ENCODE measurements at regions not wholly inside any gene's neighbourhood (a gene's known extent, or its start where the extent isn't known, plus 50 kb on each side); places are given as distances from the start of the nearest gene placed in this dataset.
"Not testable (repeated sequence)": the region's sequence is repeated elsewhere in the genome, so short reads cannot be mapped to it uniquely, and the experiment has no call there.

- ChIA-PET CTCF (no interaction called here), POLR2A (no interaction called here)
- Histone ChIP-seq H3K4me3 (ENCODE audit: low read depth, low read length) (no peak overlapping the region), H3K27me3 (ENCODE audit: control insufficient read depth, insufficient read depth, low read length) (no peaks in the 10 kb centered on the region), H3K36me3 (ENCODE audit: control insufficient read depth, insufficient read depth, low read length) (no peaks in the 10 kb centered on the region)
- TF ChIP-seq CTCF (IDR thresholded peaks at IDR 0.05; ENCODE audit: insufficient read depth, low read depth, low read length), result no peak
- no peak for DNase-seq (ENCODE audit: low read depth)
Observed at GRCh38 chr6:167481307-167481926, 156.5 kb downstream of the TTLL2 start.

DNA sequence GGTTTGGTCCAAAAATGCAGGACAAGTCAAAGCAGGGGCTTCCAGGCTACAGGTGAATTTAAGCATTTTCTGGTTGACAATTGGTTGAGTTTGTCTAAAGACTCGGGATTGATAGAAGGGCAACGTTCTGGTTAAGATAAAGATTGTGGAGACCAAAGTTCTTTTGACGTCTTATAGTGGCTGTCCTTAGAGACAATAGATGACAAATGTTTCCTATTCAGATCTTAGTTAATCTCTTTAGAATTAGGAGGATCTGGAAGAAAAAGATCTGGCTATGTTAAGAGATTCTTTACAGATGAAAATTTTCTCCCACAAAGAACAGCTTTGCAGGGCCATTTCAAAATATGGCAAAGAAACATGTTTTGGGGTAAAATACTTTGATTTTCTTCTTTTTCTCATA is 157.9 kb downstream of the TTLL2 start:
- CTCF ChIA-PET; POLR2A ChIA-PET; H3K27me3 ChIP-seq (ENCODE audit: control insufficient read depth, insufficient read depth, low read length); DNase-seq (ENCODE audit: low read depth); H3K36me3 ChIP-seq (ENCODE audit: control insufficient read depth, insufficient read depth, low read length); H3K4me3 ChIP-seq (ENCODE audit: low read depth, low read length): not testable (repeated sequence)

GRCh38 chr6:167485186-167485978 is 160.5 kb downstream of the TTLL2 start:
- CTCF ChIA-PET, result no interaction called here

GRCh38 chr6:167487749-167488664 is 163.1 kb downstream of the TTLL2 start:
- CTCF ChIA-PET, result no interaction called here

More at GRCh38 chr6:167485186-167485978, 160.5 kb downstream of the TTLL2 start:
- POLR2A ChIA-PET, result no interaction called here
- Histone ChIP-seq H3K27me3 (ENCODE audit: control insufficient read depth, insufficient read depth, low read length) (no peaks in the 10 kb centered on the region), H3K4me3 (ENCODE audit: low read depth, low read length) (no peak overlapping the region), H3K36me3 (ENCODE audit: control insufficient read depth, insufficient read depth, low read length) (no peaks in the 10 kb centered on the region)
- no peak for DNase-seq (ENCODE audit: low read depth)
- TF ChIP-seq CTCF (IDR thresholded peaks at IDR 0.05; ENCODE audit: insufficient read depth, low read depth, low read length), result no peak

More at GRCh38 chr6:167487749-167488664, 163.1 kb downstream of the TTLL2 start:
- POLR2A ChIA-PET, result no interaction called here
- no peaks in the 10 kb centered on the region for H3K36me3 ChIP-seq (ENCODE audit: control insufficient read depth, insufficient read depth, low read length)
- no peak overlapping the region for H3K4me3 ChIP-seq (ENCODE audit: low read depth, low read length)
- DNase-seq (ENCODE audit: low read depth), result no peak
- no peak for TF ChIP-seq CTCF (IDR thresholded peaks at IDR 0.05; ENCODE audit: insufficient read depth, low read depth, low read length)
- no peaks in the 10 kb centered on the region for H3K27me3 ChIP-seq (ENCODE audit: control insufficient read depth, insufficient read depth, low read length)
